K562 (cell line): ENCODE measurements at regions not wholly inside any gene's neighbourhood (a gene's known extent, or its start where the extent isn't known, plus 50 kb on each side); places are given as distances from the start of the nearest gene placed in this dataset.

Source experiments
- ATAC-seq: fragments of 200-7000 bp; cut with Tn5 transposase; 3 replicates; pipeline ENCODE4 v1.9.1; 2020; ENCODE audit warnings: moderate library complexity
- BruUV-seq: library from RNA; stranded (reverse); fragments of 400-500 nt; replicated peaks from 2 replicates; lab custom pipeline; 2021; lab: Mats Ljungman, UMichigan
- CTCF ChIA-PET: fragments of 300-600 bp; formaldehyde crosslinking; extraction: SDS; loops from one replicate; lab custom pipeline; 2021; ENCODE audit warnings: low intra/inter-chr PET ratio; lab: Yijun Ruan, JAX
- POLR2A ChIA-PET: fragments of 300-600, 350-650 bp; sonication (Branson Sonifier 250); formaldehyde crosslinking; extraction: SDS; loops from one replicate; lab custom pipeline; 2021; ENCODE audit warnings: antibody characterized with exemption, inconsistent platforms; lab: Yijun Ruan, JAX
- DNase-seq, 4 experiments: peaks; one replicate each; pipeline versions ENCODE4 v3.0.0 to v3.0.0-alpha.2; 2011 to 2018; ENCODE audit warnings: low spot score in 3 of 4, mixed read lengths in 3 of 4; ENCODE audit errors: extremely low read depth in 1 of 4
- FAIRE-seq: peaks from 2 replicates; lab custom pipeline; 2011; peaks lifted over from hg19 to GRCh38; lab: Jason Lieb, UNC
- H2AFZ ChIP-seq: 2 replicates; pipeline ENCODE4 v1.6.0; 2011; ENCODE audit warnings: low read depth, low read length, control low read depth, inconsistent platforms
- H3K27ac ChIP-seq: fragments of 200-600 bp; 3 replicates; pipeline ENCODE4 v1.8.0; 2011; ENCODE audit warnings: low read depth, mild to moderate bottlenecking, control low read depth, inconsistent platforms, low read length, moderate library complexity, mixed read lengths; ENCODE audit errors: extremely low read depth
- H3K27me3 ChIP-seq, 2 experiments: fragments of 300-600 bp in 1 of 2; 2 replicates in 1 of 2; 3 replicates in 1 of 2; pipeline versions ENCODE4 v1.6.0 to v1.8.0; 2011; ENCODE audit warnings: inconsistent platforms in 2 of 2, low read length in 2 of 2, mild to moderate bottlenecking in 1 of 2, mixed read lengths in 1 of 2, moderate library complexity in 1 of 2; ENCODE audit not compliant: control insufficient read depth in 2 of 2, insufficient read depth in 2 of 2
- H3K36me3 ChIP-seq: fragments of 300-600 bp; 3 replicates; pipeline ENCODE4 v1.8.0; 2011; ENCODE audit warnings: mild to moderate bottlenecking, low read length, inconsistent platforms; ENCODE audit not compliant: control insufficient read depth, insufficient read depth
- H3K4me1 ChIP-seq, 2 experiments: fragments of 200-600 bp in 1 of 2; replicated peaks in 1 of 2; 2 replicates in 1 of 2; 3 replicates in 1 of 2; pipeline versions ENCODE4 v1.5.1 to v1.8.0; 2011; ENCODE audit warnings: inconsistent platforms in 2 of 2, low read length in 2 of 2, mild to moderate bottlenecking in 1 of 2, mixed read lengths in 1 of 2, moderate library complexity in 1 of 2; ENCODE audit not compliant: control insufficient read depth in 2 of 2, insufficient read depth in 2 of 2
- H3K4me2 ChIP-seq: 2 replicates; pipeline ENCODE4 v1.6.1; 2011; ENCODE audit warnings: low read length, control low read depth, inconsistent platforms, mixed read lengths; ENCODE audit not compliant: insufficient read depth
- H3K4me3 ChIP-seq: fragments of 200-600 bp; sonication (generic), shearing (Covaris generic); 2 replicates; pipeline ENCODE4 v1.5.1; 2016; ENCODE audit warnings: control low read depth, inconsistent platforms
- H3K79me2 ChIP-seq: fragments of 200-600 bp; 3 replicates; pipeline ENCODE4 v1.8.0; 2011; ENCODE audit warnings: low read length, inconsistent platforms; ENCODE audit not compliant: control insufficient read depth, insufficient read depth
- H3K9ac ChIP-seq, 2 experiments: 2 replicates each; pipeline versions ENCODE4 v1.6.0 to v1.6.1; 2011; ENCODE audit warnings: low read depth in 2 of 2, low read length in 2 of 2, control low read depth in 1 of 2, inconsistent platforms in 1 of 2, mild to moderate bottlenecking in 1 of 2, mixed read lengths in 1 of 2; ENCODE audit not compliant: insufficient read depth in 1 of 2
- H3K9me1 ChIP-seq: one replicate; pipeline ENCODE4 v1.6.0; 2011; ENCODE audit warnings: inconsistent platforms, mild to moderate bottlenecking, low read length, moderate library complexity; ENCODE audit not compliant: control insufficient read depth, insufficient read depth
- H3K9me3 ChIP-seq: replicated peaks from 2 replicates; pipeline ENCODE4 v1.5.1; 2011; ENCODE audit warnings: low read depth, low read length, inconsistent platforms; ENCODE audit not compliant: control insufficient read depth, insufficient read depth
- H4K20me1 ChIP-seq: replicated peaks from 2 replicates; pipeline ENCODE4 v1.6.1; 2011; ENCODE audit warnings: low read length, inconsistent platforms, mixed read lengths; ENCODE audit not compliant: control insufficient read depth, insufficient read depth
- DMBX1 ChIP-seq: fragments of 250-450 bp; sonication (Bioruptor Pico); IDR thresholded peaks from 2 replicates; pipeline ENCODE4 v1.8.0; 2022; ENCODE audit warnings: inconsistent platforms, mild to moderate bottlenecking, moderate library complexity, borderline replicate concordance
- EWSR1 ChIP-seq: fragments of 450-650 bp; IDR thresholded peaks from 2 replicates; pipeline ENCODE4 v1.6.1; 2018; ENCODE audit warnings: borderline replicate concordance, mild to moderate bottlenecking, low read depth, moderate library complexity; ENCODE audit not compliant: partially characterized antibody
- GTF2B ChIP-seq: IDR thresholded peaks from 2 replicates; pipeline ENCODE4 v1.6.1; 2011; ENCODE audit not compliant: insufficient read length; ENCODE audit errors: extremely low read depth
- MTA2 ChIP-seq: fragments of 450-650 bp; IDR thresholded peaks from 2 replicates; pipeline ENCODE4 v1.6.1; 2016; ENCODE audit warnings: low read depth
- NR2F6 ChIP-seq: fragments of 450-650 bp; formaldehyde crosslinking; IDR thresholded peaks from 2 replicates; pipeline ENCODE4 v1.4.0; 2020; ENCODE audit warnings: mild to moderate bottlenecking
- NR3C1 ChIP-seq: sonication (generic); formaldehyde crosslinking; IDR thresholded peaks from 2 replicates; pipeline ENCODE4 v1.8.1; 2022; ENCODE audit warnings: missing genetic modification reagents
- PKNOX1 ChIP-seq: fragments of 450-650 bp; IDR thresholded peaks from 2 replicates; pipeline ENCODE4 v1.6.1; 2016
- PML ChIP-seq: IDR thresholded peaks from 2 replicates; pipeline ENCODE4 v1.6.1; 2012; ENCODE audit warnings: low read length, inconsistent platforms
- RFX5 ChIP-seq: IDR thresholded peaks from 2 replicates; pipeline ENCODE4 v1.6.1; 2011; ENCODE audit warnings: low read depth, mild to moderate bottlenecking, improper control_type of control experiment, low read length
- SAFB2 ChIP-seq: fragments of 200-400 bp; formaldehyde crosslinking; IDR thresholded peaks from 2 replicates; pipeline ENCODE4 v1.6.1; 2018; ENCODE audit warnings: borderline replicate concordance, low read length, low read depth, moderate library complexity; ENCODE audit not compliant: severe bottlenecking
- SUPT5H ChIP-seq: fragments of 450-650 bp; IDR thresholded peaks from 2 replicates; pipeline ENCODE4 v1.6.1; 2016
- TAF1 ChIP-seq: IDR thresholded peaks from 2 replicates; pipeline ENCODE4 v1.6.1; 2011; ENCODE audit warnings: mild to moderate bottlenecking, low read length, moderate library complexity; ENCODE audit not compliant: insufficient read depth, control insufficient read depth, severe bottlenecking; ENCODE audit errors: extremely low read depth
- ZBTB8A ChIP-seq: fragments of 450-650 bp; IDR thresholded peaks from 2 replicates; pipeline ENCODE4 v1.6.1; 2018; ENCODE audit warnings: mild to moderate bottlenecking, moderate library complexity; ENCODE audit not compliant: partially characterized antibody
- ZNF586 ChIP-seq: fragments of 450-650 bp; formaldehyde crosslinking; conservative IDR thresholded peaks from 2 replicates; pipeline ENCODE4 v1.4.0; 2020; ENCODE audit warnings: mild to moderate bottlenecking, moderate library complexity
- ZNF766 ChIP-seq: fragments of 200-800 bp; sonication (Bioruptor generic); conservative IDR thresholded peaks from 2 replicates; pipeline ENCODE4 v1.6.1; 2016; ENCODE audit warnings: missing genetic modification characterization, missing compliant biosample characterization
- WGBS: fragments of 100-300 bp; shearing (Covaris generic); methylation state at CpG from one replicate; pipeline ENCODE4 v1.1.6; 2016; ENCODE audit warnings: low coverage, mixed read lengths; ENCODE audit not compliant: insufficient coverage; ENCODE audit errors: missing lambda C conversion rate; 5-methylcytosine and 5-hydroxymethylcytosine counted together
- in situ Hi-C: fragments of 300-500 bp; cut with MboI; formaldehyde crosslinking; loops from 4 replicates; pipeline ENCODE4 v1.15.0; 2018; ENCODE audit warnings: inconsistent platforms, mixed read lengths
- intact Hi-C: fragments of 100-400 bp; cut with micrococcal nuclease; formaldehyde crosslinking; loops from 2 replicates; pipeline ENCODE4 v1.14.2; 2022
- TF ChIP-seq, protein P1 (sequence below): fragments of 450-650 bp; IDR thresholded peaks from 2 replicates; pipeline ENCODE4 v1.6.1; 2016; ENCODE audit warnings: borderline replicate concordance

DNA sequence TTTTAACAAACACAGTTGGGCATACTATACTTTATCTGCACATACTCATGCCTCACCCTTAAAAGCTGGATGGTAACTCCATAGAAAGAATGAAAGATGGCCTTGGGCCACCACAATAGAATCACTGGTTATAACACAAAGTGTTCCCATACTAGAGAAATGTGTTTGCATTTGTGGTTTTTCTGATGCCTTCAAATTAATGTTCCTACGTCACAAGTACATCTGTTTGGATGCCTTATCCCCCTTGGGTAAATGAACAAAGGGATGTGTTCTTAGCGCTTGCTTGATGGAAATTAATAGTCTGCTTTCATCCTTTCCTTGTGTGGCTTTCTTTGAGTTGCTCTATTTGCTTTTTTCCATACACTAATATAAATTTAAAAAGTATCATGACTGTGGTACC is 291.1 kb upstream of the PDE4D start:
- BruUV-seq = no TSS peak
- H3K36me3 ChIP-seq = no peaks in the 10 kb centered on the region
- H3K27me3 ChIP-seq = no peaks in the 10 kb centered on the region
- intact Hi-C loops (no loop called here), in situ Hi-C loops (no loop called here)
- no peaks in the 10 kb centered on the region for H3K9me1 ChIP-seq
- no peaks in the 10 kb centered on the region for H3K79me2 ChIP-seq
- no peak overlapping the region for H3K9ac ChIP-seq
- no peaks in the 10 kb centered on the region for H4K20me1 ChIP-seq
- H3K27ac ChIP-seq = no peak overlapping the region
- H2AFZ ChIP-seq = no peak overlapping the region
- WGBS = 0% methylated on average over 2 of the region's 2 CpGs
- no peak for DNase-seq
- CTCF ChIA-PET = no interaction called here
- no peaks in the 10 kb centered on the region for H3K9me3 ChIP-seq
- no peak for ATAC-seq
- FAIRE-seq = no peak
- no peak overlapping the region for H3K4me2 ChIP-seq
- no peak for TF ChIP-seq EWSR1
- TF ChIP-seq TAF1 = no peak
- no peak for TF ChIP-seq NR3C1
- TF ChIP-seq, protein P1, sequence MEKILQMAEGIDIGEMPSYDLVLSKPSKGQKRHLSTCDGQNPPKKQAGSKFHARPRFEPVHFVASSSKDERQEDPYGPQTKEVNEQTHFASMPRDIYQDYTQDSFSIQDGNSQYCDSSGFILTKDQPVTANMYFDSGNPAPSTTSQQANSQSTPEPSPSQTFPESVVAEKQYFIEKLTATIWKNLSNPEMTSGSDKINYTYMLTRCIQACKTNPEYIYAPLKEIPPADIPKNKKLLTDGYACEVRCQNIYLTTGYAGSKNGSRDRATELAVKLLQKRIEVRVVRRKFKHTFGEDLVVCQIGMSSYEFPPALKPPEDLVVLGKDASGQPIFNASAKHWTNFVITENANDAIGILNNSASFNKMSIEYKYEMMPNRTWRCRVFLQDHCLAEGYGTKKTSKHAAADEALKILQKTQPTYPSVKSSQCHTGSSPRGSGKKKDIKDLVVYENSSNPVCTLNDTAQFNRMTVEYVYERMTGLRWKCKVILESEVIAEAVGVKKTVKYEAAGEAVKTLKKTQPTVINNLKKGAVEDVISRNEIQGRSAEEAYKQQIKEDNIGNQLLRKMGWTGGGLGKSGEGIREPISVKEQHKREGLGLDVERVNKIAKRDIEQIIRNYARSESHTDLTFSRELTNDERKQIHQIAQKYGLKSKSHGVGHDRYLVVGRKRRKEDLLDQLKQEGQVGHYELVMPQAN = no peak
- no peak for TF ChIP-seq ZNF766 (CRISPR knock-in tag)
- TF ChIP-seq MTA2 = no peak
- no peak for TF ChIP-seq PML
- no peak for TF ChIP-seq RFX5
- TF ChIP-seq SUPT5H = no peak
- no peak for TF ChIP-seq NR2F6 (CRISPR knock-in tag)
- TF ChIP-seq DMBX1 (CRISPR knock-in tag) = no peak
- TF ChIP-seq GTF2B = no peak
- no peak for TF ChIP-seq SAFB2
- TF ChIP-seq PKNOX1 = no peak
- TF ChIP-seq ZNF586 (CRISPR knock-in tag) = no peak
- TF ChIP-seq ZBTB8A = no peak
- TF ChIP-seq, all 486 proteins: peak for 0
- Histone ChIP-seq H3K4me1 (no peaks in the 10 kb centered on the region), H3K4me3 (no peak overlapping the region)
- POLR2A ChIA-PET = no interaction called here
